NCI-H748 (cell line): ENCODE measurements at regions not wholly inside any gene's neighbourhood (a gene's known extent, or its start where the extent isn't known, plus 50 kb on each side); places are given as distances from the start of the nearest gene placed in this dataset.
"Not testable (repeated sequence)": the region's sequence is repeated elsewhere in the genome, so short reads cannot be mapped to it uniquely, and the experiment has no call there.

Experiments
- DNase-seq: peaks from one replicate; lab custom pipeline; 2025; ENCODE audit not compliant: unreplicated experiment; lab: John Stamatoyannopoulos, UW

DNA sequence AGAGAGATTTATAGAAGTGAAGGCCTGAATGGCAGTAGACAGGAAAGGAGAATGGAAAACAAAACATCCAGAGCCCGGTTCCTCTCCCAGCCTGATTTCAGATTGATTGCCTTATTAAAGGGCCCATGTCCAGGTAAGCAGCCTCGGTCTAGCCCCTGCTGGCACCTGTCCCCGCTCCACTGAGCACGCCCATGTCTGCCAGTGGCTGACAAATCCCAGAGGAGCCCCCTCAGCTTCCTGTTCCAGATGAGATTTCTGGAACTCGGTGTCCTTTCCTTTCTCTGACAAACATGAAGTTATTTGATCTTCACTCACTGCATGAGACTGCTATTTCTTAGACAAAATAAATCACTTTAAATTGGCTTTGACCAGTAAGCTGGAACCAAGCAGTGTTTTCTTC is 187.0 kb upstream of the ADCY2 start:
- peak; percentile 100 for DNase-seq

DNA sequence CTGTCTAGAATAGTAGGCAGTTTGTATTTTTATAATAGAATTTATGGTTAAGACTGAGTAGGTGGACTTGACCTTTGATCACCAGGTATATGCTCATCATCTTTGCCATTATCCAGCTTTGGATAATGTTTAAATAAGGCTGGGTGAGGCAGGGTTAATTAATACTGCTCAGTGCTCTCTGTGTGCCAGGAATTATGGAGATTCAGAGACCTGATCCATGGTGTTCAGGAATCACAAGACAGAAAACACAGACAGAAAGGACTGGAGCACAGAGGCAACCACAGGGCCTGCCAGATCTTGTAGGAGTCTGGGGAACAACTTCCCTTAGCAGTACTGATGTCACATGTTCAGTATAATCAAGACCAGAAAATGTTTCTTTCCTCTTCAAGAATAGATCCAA is 186.3 kb upstream of the ADCY2 start:
- DNase-seq = peak; percentile 100

DNA sequence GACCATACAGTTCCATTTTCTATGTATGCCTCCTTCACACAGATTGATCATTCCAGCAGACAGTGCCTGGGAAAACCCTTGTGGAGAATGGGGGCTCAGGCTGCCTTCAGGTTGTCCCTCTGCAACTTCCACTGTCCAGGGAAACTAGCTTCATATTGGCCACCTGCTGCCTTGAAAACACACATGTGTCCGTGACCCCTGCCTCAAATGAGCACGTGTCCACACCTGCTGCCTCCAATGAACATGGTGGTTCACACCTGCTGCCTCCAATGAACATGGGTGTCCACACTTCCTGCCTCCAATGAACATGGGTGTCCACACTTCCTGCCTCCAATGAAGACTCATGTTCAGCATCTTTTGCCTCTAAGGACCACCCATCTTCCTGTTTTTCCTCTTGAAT is 185.4 kb upstream of the ADCY2 start:
- DNase-seq = peak; percentile 37

DNA sequence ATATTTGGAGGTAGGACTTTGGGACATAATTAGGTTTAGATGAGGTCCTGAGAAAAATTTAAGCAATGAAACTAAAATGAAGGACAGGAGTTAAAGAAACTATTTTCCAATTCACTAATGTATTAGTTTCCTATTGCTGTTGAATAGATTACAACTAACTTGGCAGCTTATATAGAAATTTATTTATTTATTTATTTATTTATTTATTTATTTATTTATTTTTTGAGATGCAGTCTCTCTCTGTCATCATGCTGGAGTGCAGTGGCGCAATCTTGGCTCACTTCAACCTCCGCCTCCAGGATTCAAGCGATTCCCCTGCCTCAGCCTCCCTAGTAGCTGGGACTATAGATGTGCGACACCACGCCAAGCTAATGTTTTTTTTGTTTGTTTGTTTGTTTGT is 182.4 kb upstream of the ADCY2 start:
- DNase-seq = no peak

DNA sequence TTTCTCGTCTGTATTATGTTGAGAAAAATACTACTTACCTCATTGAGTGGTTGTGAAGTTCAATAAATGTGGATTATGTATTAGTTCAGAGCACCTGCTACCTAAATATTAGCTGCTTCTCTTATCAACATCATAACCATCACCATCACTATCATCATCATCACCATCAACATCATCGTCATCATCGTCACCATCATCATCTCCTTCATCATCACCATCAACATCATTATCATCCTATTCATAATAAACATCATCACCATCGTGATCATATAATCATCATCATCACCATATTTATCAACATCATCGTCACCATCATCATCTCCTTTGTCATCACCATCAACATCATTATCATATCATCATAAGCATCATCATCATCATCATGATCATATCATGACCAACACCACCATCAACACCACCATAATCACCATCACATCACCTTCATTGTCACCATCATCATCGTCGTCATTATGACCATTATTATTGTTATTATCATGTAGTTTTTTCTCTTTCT is 181.0 kb upstream of the ADCY2 start:
- DNase-seq = no peak

DNA sequence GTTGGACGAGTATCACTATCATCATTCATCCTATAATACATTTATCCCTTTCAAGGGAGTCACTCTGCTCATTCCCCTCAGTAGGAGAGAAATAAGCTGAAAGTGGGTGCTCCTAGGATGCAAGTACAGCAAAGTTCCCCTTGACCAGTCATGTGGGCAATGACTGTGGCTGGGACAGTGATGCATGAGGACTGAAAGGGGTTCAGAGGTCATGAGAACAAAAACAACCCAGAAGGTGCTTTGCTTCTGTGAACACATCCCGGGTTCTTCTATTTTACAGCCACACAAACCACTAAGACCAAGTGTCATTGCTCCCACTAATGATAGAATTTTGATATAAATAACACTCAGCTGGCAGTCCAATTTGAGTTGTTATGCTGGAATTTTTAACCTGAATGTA is 177.8 kb upstream of the ADCY2 start:
- no peak for DNase-seq

DNA sequence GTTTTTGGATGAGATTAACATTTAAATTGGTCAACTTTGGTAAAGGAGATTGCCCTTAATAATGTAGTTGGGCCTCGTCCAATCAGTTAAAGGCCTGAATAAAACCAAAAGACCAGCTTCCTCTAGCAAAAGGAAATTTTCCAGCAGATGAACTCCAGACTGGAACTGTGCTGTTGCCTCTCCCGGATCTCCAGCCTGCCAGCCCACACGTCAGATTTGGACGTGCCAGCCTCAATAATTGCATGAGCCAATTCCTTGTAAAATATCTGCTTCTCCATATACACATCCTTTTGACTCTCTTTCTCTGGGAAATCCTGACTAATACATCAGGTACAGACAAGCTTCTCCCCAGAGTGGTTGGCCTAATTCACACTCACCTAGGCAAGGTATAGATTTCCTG is 175.8 kb upstream of the ADCY2 start:
- no peak for DNase-seq

DNA sequence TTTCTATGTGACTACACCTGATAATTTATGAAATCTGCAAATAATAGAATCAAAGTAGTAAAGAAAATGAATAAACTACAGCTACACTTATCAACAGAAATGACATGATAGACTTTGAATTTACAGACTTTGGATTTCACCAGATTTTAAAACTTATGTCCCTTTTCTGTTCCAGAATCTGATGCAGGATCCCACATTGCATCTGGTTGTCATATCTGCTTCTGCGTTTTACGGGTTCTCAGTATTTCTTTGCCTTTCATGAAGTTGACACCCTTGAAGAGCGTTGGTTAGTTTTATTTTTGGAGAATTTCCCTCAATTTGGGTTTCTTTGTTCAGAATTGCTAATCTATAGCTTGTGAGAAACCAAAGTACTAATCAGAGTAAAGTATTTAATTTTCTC is 174.9 kb upstream of the ADCY2 start:
- DNase-seq = no peak

DNA sequence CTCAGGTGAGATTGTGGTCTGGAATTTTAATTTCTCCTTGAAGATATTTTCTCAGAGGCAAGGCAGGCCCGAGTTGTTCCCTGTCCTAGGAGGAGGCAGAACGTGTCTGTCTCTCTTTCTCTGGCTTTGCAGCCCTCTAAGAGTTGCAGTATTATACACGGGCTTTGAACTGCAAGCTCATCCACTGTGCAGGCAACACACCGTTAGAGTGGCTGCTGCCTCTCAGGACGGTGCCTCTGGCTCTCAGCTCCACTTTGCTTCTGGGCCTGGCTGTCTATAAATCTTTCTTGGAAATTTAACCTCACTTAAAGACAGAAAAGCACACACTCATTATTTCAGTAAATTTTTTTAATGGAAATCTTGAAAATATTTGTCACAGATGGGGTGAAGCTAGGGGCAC is 170.1 kb upstream of the ADCY2 start:
- DNase-seq = no peak

DNA sequence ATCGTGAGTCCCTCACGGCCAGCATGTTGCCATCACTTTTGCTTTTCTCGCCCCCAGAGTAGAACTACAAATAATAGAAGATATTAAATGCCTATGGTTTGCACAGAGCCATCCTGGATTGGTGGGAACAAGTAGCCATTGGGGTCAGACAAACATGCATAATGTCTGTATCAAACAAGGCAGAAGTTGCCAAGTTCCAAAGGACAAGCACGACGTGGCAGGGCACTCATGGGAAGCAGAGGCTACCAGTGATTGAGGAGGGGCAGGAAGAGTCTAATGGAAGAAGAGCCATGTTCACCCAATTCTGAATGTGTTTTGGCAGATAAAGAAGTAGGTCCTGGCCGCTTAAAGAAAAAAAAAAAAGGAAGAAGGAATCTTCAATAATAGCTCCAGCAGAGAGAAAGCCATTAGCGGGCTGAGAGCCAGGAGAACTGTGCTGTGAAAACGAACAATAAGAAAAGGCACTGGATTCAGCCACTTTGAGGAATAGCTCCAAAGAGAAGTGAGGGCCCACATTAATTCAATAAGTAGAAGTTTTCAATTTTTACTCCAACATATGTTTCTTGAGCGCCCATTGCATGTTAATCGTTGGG is 153.7 kb upstream of the ADCY2 start:
- DNase-seq = no peak

DNA sequence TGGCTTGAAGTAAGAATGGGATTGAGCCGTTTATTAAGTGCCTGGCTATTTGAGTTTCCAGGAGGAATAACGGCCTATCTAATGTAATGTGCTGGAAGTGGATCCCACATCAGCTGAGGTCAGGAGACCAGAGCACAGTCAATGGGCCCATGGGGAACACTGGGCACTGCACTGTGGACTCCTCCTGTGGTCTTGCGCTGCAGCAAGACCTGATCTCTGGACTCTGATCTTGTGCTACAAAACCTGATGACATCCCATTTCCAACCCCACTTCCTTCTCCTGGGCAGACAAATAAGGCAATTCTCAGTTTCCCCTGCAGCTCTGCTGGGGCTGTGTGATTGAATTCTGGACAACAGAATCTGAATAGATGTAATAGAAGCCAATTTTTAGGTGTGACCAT is 151.7 kb upstream of the ADCY2 start:
- DNase-seq = no peak

DNA sequence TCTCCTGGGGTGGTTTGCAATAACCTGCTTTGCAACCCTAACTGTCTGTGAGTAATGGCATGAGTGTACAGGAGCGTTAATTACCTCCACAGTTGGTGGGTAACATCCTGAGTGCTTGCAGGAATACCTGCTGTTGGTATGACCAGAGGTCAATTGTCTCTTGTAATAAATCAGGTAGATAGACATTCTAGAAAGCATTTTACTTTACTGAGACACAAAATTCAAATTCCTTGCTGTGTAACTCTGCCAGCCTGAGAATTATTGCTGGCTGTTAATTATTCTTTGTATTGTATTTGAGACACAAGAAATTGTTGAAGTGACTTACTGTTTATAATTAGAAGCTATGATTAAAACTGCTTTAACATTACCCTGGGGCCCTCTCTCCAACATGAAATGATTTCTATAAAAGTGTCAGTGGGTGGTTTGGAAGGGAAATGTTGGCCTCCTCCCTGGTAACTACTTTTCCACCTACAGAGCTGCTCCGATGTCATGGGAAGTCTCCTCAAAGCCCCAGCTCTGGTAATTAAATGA is 150.8 kb upstream of the ADCY2 start:
- peak; percentile 67 for DNase-seq

DNA sequence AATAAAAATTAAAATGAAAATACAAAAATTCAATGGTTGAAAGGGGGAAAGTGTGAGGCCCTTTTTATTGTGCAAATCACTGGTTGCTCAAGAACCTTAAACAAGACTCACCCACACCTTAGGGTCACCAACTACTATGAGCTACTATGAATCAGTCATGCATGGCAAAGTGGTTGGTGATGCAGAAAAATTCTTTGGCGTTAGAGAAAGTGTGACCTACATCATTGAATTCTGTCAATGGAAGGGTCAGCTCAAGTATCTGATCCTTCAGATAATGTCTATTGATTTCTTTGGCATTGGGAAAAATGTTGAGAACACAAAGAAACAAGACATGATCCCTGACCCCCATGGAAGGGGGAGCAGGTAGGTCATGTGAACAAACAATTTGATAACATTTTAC is 149.7 kb upstream of the ADCY2 start:
- DNase-seq = no peak

DNA sequence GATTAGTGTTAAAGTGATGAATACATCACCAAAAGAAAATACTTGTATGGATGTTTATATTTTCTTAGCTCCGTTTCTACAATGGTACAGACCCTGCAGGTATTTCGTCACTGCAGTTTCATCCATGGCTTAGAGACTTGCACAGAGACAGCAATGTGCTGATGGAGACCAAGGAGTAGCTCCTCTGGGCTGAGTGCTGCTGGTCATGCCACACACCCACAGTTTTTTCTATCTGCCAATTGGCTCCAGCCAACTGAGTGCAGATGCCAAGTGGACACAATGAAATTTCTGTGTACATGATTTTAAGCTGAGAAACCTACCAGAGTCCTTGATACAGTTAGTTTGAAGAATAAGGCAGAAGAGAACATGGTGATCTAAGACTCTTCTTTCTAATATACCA is 145.9 kb upstream of the ADCY2 start:
- DNase-seq = no peak

DNA sequence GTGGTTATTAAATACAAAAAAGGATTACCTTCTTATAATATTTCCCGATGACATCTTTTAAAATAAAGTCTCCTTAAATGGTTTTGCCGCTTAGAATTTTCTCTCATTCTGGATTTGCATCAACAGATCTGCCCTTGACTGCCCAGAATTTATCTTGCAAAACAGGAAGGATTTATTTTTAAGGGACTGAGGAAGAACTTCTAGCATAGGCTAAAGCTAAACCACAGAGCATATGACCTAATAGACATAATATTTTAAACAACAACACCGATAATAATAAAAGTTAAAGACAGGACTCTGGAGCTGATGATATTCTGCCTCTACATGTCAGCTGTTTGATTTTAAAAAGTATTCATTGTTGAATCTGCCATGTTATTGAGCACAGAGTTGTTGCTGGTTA is 145.3 kb upstream of the ADCY2 start:
- DNase-seq = no peak

DNA sequence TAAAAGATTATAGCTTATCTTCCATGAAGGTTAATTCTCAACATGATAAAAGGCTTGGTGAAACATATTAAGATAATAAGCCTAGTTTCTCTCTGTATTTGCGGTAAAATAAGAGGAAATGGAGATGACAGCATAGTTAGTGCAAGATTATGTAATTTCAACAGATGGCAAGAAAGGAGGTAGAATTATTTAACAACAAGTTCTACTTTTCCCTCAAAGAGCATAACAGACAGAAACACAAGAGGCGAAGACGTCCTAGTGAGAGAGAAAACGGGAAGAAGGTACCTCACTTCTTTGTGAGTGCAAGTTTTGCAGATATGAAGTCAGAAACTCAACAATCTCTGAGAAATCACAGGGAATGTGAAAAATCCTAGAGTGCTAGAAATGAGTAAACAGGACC is 144.8 kb upstream of the ADCY2 start:
- DNase-seq = no peak

DNA sequence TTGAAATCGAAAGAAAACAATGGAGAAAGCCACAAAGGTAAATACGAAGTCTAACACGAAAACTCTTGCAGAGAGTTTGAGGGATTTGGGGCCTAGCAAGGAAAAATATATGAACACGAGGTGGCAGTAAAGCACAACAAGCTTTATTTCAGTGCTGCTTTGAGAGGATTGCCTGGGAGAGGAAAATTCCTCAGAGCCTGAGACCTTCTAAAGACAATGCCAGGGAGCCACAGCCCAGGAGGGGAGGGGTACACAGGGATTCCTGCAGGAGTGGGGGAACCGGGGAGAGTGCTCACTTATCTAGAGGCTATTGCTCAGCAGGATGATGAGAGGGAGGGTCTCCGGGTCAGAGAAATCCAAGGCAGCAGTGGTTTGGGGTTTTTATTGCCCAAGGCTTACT is 134.9 kb upstream of the ADCY2 start:
- peak; percentile 89 for DNase-seq

DNA sequence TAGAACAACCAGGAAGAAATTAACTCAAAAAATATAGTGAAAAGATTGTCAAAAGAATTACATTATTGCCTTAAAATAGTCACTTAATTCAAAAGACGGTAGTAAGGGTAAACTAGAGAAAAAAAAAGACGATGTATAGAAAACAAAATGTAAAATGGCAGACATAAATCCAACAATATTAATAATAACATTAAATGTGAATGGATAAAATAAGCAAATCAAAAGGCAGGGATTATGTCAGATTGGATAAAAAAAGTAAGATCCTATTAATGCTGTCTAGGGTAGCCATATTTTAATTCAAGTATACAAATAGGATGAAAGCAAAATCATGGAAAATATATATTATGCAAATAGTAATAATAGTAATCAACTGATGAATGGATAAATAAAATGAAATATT is 134.0 kb upstream of the ADCY2 start:
- DNase-seq = no peak

DNA sequence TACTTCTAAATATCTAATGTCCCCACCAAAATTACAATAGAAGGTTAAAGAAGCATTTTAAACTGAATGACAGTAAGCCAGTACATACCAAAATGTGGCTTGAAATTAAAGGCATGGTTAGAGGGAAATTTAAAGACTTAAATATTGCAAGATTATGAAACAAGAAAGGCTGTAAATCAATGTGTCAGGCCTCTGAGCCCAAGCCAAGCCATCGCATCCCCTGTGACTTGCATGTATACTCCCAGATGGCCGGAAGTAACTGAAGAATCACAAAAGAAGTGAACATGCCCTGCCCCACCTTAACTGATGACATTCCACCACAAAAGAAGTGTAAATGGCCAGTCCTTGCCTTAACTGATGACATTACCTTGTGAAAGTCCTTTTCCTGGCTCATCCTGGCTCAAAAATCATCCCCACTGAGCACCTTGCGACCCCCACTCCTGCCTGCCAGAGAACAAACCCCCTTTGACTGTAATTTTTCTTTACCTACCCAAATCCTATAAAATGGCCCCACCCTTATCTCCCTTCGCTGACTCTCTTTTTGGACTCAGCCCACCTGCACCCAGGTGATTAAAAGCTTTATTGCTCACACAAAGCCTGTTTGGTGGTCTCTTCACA is 132.4 kb upstream of the ADCY2 start:
- not testable (repeated sequence) for DNase-seq

DNA sequence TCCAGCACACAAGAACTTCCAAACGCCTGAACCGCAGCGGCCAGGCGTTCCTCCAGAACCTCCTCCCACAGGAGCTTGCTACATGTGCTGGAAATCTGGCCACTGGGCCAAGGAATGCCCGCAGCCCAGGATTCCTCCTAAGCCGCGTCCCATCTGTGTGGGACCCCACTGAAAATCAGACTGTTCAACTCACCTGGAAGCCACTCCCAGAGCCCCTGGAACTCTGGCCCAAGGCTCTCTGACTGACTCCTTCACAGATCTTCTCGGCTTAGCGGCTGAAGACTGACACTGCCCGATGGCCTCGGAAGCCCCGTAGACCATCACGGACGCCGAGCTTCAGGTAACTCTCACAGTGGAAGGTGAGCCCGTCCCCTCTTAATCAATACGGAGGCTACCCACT is 130.2 kb upstream of the ADCY2 start:
- not testable (repeated sequence) for DNase-seq

DNA sequence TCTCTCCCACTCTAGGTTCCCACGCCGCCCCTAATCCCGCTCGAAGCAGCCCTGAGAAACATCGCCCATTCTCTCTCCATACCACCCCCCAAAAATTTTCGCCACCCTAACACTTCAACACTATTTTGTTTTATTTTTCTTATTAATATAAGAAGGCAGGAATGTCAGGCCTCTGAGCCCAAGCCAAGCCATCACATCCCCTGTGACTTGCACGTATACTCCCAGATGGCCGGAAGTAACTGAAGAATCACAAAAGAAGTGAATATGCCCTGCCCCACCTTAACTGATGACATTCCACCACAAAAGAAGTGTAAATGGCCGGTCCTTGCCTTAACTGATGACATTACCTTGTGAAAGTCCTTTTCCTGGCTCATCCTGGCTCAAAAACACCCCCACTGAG is 127.2 kb upstream of the ADCY2 start:
- DNase-seq = not testable (repeated sequence)

DNA sequence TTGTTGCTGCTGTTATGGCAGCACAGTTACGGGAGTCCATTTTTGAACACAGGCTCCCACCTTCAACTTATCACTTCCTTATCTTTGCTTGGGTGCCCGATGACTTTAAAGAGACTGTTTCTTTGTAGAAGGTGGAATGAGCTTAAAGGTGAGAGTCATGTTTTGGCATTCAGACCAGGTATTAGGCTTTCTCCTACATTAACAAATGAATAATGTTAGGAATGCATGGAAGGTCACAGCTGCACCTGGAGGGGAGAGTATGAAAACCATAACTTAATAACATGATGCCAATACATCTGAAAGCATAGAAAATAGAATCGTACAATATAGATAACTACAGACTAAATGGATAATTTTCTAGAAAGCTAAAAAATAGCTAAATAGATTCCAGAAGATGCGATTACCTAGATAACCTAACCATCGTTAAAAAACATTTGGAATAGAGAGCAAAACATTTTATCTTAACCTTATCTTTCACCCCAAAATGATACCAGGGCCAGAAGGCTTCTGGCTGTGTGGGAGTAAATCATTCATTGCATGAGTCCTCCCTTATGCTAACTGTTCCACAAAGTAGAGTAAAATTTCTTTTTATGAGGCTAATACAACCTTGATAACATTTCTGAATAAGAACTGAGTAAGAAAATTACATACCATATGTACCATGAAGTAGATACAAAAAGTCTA is 126.2 kb upstream of the ADCY2 start:
- no peak for DNase-seq
